HG03469 (cell line): ENCODE measurements at regions not wholly inside any gene's neighbourhood (a gene's known extent, or its start where the extent isn't known, plus 50 kb on each side); places are given as distances from the start of the nearest gene placed in this dataset.
"Not testable (repeated sequence)": the region's sequence is repeated elsewhere in the genome, so short reads cannot be mapped to it uniquely, and the experiment has no call there.

Experiments used
- ATAC-seq: cut with Tn5 transposase; IDR thresholded peaks from one replicate; pipeline ENCODE4 v1.9.1; 2021; ENCODE audit warnings: mild to moderate bottlenecking, moderate library complexity, moderate number of reproducible peaks; ENCODE audit not compliant: unreplicated experiment

GRCh38 chr2:39837856-39838453, 58.9 kb upstream of the THUMPD2 start:
- ATAC-seq = peak; percentile 98

- no peak for ATAC-seq
These were observed 57.6 kb upstream of the THUMPD2 start for GRCh38 chr2:39836638-39837037.

- no peak for ATAC-seq
These were observed 55.4 kb upstream of the THUMPD2 start for GRCh38 chr2:39834426-39834825.

- ATAC-seq = not testable (repeated sequence)
These were observed 51.6 kb upstream of the THUMPD2 start for GRCh38 chr2:39830610-39831009.
